ENCODE measurements at regions not wholly inside any gene's neighbourhood (a gene's known extent, or its start where the extent isn't known, plus 50 kb on each side); places are given as distances from the start of the nearest gene placed in this dataset.

DNA sequence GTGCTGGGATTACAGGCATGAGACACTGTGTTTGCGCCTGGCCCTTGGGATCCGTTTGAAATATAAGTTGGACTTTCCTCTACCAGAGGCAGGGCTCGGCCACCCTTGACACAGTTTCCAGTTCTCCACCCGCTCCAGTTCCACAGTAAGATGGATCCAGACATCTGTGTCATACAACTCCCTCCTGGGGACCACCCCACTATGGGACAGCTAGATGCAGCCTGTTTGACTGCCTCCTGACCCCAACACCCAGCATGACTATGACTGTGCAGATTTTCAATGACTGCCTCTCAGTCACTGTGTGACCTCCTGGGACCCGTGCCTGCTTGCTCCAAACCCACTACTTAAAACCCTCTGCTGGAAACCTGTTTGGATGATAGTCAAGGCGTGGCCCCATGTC, 166.7 kb downstream of the IRF8 start:
- H3K27me3 ChIP-seq (ENCODE audit: control insufficient read depth, low read length), result no peaks in the 10 kb centered on the region
- no peak overlapping the region for H3K4me2 ChIP-seq (ENCODE audit: low read length)
- H4K20me1 ChIP-seq (ENCODE audit: control insufficient read depth, insufficient read depth, low read depth, low read length), result no peaks in the 10 kb centered on the region
- no peaks in the 10 kb centered on the region for H3K79me2 ChIP-seq (ENCODE audit: control insufficient read depth, low read length)
- TF ChIP-seq EZH2phosphoT487 (IDR thresholded peaks at IDR 0.05; ENCODE audit: borderline replicate concordance, low read length), result no peak
- TF ChIP-seq, protein P1, sequence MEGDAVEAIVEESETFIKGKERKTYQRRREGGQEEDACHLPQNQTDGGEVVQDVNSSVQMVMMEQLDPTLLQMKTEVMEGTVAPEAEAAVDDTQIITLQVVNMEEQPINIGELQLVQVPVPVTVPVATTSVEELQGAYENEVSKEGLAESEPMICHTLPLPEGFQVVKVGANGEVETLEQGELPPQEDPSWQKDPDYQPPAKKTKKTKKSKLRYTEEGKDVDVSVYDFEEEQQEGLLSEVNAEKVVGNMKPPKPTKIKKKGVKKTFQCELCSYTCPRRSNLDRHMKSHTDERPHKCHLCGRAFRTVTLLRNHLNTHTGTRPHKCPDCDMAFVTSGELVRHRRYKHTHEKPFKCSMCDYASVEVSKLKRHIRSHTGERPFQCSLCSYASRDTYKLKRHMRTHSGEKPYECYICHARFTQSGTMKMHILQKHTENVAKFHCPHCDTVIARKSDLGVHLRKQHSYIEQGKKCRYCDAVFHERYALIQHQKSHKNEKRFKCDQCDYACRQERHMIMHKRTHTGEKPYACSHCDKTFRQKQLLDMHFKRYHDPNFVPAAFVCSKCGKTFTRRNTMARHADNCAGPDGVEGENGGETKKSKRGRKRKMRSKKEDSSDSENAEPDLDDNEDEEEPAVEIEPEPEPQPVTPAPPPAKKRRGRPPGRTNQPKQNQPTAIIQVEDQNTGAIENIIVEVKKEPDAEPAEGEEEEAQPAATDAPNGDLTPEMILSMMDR (IDR thresholded peaks at IDR 0.05; ENCODE audit: low read depth, low read length, poor library complexity, severe bottlenecking), result no peak
- no peaks in the 10 kb centered on the region for H3F3A ChIP-seq (ENCODE audit: control insufficient read depth, insufficient read depth)
- no peak overlapping the region for H3K4me3 ChIP-seq (ENCODE audit: low read length)
- H3K9me3 ChIP-seq (ENCODE audit: control insufficient read depth, insufficient read depth, low read length), result no peaks in the 10 kb centered on the region
- no peaks in the 10 kb centered on the region for H3K36me3 ChIP-seq (ENCODE audit: control insufficient read depth, low read length)
- no peaks in the 10 kb centered on the region for H3K4me1 ChIP-seq (ENCODE audit: control insufficient read depth, low read length)
- H3K9me2 ChIP-seq (replicated peaks; ENCODE audit: control insufficient read depth, low read length), result no peaks in the 10 kb centered on the region
- H3K27ac ChIP-seq (ENCODE audit: low read depth, low read length), result no peak overlapping the region

DNA sequence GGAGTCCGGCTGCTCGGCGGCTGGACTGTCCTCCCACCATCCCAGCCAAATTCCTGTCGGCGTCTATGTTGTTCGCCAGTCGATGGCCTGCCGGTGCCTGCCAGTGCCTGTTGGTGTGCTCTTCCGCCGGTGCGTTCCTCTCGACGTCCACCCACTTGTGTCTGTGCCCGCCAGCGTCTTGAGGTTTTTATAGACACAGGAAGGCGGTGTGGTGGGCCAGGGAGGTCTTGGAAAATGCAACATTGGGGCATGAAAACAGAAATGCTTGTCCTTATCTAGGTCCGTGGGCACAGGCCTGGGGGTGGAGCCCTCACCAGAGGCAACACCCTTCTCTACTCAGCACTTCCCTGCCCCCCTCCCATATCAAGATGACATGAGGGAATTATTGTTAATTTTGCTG, 167.8 kb downstream of the IRF8 start:
- no peaks in the 10 kb centered on the region for H3K27me3 ChIP-seq (ENCODE audit: control insufficient read depth, low read length)
- H3K4me3 ChIP-seq (ENCODE audit: low read length), result no peak overlapping the region

DNA sequence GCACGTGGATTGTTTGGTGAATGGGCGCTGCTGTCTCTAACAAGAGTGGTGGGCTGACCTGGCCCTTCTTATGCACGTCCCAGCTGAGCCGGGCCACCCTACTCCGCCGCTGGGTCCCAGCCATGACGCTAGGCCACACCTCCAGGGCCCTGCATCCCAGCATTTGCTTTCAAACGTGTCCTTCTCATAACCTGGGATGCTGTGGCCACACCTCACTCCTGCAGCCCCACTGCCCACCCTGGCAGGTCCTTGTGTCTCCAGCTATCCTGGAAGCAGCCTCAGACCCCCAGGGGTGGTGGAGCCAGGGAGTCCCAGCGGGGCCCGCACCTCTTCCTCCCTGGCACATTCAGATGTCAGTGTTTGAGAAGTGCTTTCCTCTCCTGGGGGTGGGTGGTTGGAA, 168.6 kb downstream of the IRF8 start:
- TF ChIP-seq EZH2phosphoT487 (IDR thresholded peaks at IDR 0.05; ENCODE audit: borderline replicate concordance, low read length), result no peak
- TF ChIP-seq, protein P1 (IDR thresholded peaks at IDR 0.05; ENCODE audit: low read depth, low read length, poor library complexity, severe bottlenecking), result no peak
- H3F3A ChIP-seq (ENCODE audit: control insufficient read depth, insufficient read depth), result no peaks in the 10 kb centered on the region
- no peak overlapping the region for H3K4me2 ChIP-seq (ENCODE audit: low read length)
- no peaks in the 10 kb centered on the region for H4K20me1 ChIP-seq (ENCODE audit: control insufficient read depth, insufficient read depth, low read depth, low read length)
- no peak overlapping the region for H3K4me3 ChIP-seq (ENCODE audit: low read length)
- H3K9me2 ChIP-seq (replicated peaks; ENCODE audit: control insufficient read depth, low read length), result no peaks in the 10 kb centered on the region
- no peaks in the 10 kb centered on the region; the same call in 1 of the 2 replicates for H3K27me3 ChIP-seq (ENCODE audit: control insufficient read depth, low read length)
- H3K4me1 ChIP-seq (ENCODE audit: control insufficient read depth, low read length), result no peaks in the 10 kb centered on the region
- no peaks in the 10 kb centered on the region for H3K79me2 ChIP-seq (ENCODE audit: control insufficient read depth, low read length)
- no peaks in the 10 kb centered on the region for H3K36me3 ChIP-seq (ENCODE audit: control insufficient read depth, low read length)
- H3K9me3 ChIP-seq (ENCODE audit: control insufficient read depth, insufficient read depth, low read length), result no peaks in the 10 kb centered on the region
- no peak overlapping the region for H3K27ac ChIP-seq (ENCODE audit: low read depth, low read length)

More for the DNA sequence above, 167.8 kb downstream of the IRF8 start:
- Histone ChIP-seq H3K9me3 (ENCODE audit: control insufficient read depth, insufficient read depth, low read length) (no peaks in the 10 kb centered on the region), H3K4me2 (ENCODE audit: low read length) (no peak overlapping the region), H3K27ac (ENCODE audit: low read depth, low read length) (no peak overlapping the region), H3K9me2 (replicated peaks; ENCODE audit: control insufficient read depth, low read length) (no peaks in the 10 kb centered on the region), H4K20me1 (ENCODE audit: control insufficient read depth, insufficient read depth, low read depth, low read length) (no peaks in the 10 kb centered on the region), H3K79me2 (ENCODE audit: control insufficient read depth, low read length) (no peaks in the 10 kb centered on the region), H3K4me1 (ENCODE audit: control insufficient read depth, low read length) (no peaks in the 10 kb centered on the region), H3K36me3 (ENCODE audit: control insufficient read depth, low read length) (no peaks in the 10 kb centered on the region), H3F3A (ENCODE audit: control insufficient read depth, insufficient read depth) (no peaks in the 10 kb centered on the region)
- TF ChIP-seq, protein P1 (IDR thresholded peaks at IDR 0.05; ENCODE audit: low read depth, low read length, poor library complexity, severe bottlenecking), result no peak
- TF ChIP-seq EZH2phosphoT487 (IDR thresholded peaks at IDR 0.05; ENCODE audit: borderline replicate concordance, low read length), result no peak

Measured in DOHH2 (cell line).